ENCODE measurements at regions not wholly inside any gene's neighbourhood (a gene's known extent, or its start where the extent isn't known, plus 50 kb on each side); places are given as distances from the start of the nearest gene placed in this dataset.

GRCh38 chr7:52135403-52135802 lies 818.8 kb upstream of the COBL start:
- DNase-seq (peak in 2 of 3 donors; percentile 25 to 56), ATAC-seq (peak; percentile 34 to 92 (median 52))
- TF ChIP-seq, protein P1, sequence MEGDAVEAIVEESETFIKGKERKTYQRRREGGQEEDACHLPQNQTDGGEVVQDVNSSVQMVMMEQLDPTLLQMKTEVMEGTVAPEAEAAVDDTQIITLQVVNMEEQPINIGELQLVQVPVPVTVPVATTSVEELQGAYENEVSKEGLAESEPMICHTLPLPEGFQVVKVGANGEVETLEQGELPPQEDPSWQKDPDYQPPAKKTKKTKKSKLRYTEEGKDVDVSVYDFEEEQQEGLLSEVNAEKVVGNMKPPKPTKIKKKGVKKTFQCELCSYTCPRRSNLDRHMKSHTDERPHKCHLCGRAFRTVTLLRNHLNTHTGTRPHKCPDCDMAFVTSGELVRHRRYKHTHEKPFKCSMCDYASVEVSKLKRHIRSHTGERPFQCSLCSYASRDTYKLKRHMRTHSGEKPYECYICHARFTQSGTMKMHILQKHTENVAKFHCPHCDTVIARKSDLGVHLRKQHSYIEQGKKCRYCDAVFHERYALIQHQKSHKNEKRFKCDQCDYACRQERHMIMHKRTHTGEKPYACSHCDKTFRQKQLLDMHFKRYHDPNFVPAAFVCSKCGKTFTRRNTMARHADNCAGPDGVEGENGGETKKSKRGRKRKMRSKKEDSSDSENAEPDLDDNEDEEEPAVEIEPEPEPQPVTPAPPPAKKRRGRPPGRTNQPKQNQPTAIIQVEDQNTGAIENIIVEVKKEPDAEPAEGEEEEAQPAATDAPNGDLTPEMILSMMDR (IDR thresholded peaks at IDR 0.05) = no peak
- TF ChIP-seq POLR2A (IDR thresholded peaks at IDR 0.05) = no peak
- Histone ChIP-seq H3K9me3 (no peaks in the 10 kb centered on the region), H3K4me1 (no peaks in the 10 kb centered on the region), H3K4me3 (no peak overlapping the region), H3K27me3 (no peaks in the 10 kb centered on the region), H3K27ac (no peak overlapping the region), H3K36me3 (no peaks in the 10 kb centered on the region)
- intact Hi-C loops (cut with DNase I) = no loop called here

DNA sequence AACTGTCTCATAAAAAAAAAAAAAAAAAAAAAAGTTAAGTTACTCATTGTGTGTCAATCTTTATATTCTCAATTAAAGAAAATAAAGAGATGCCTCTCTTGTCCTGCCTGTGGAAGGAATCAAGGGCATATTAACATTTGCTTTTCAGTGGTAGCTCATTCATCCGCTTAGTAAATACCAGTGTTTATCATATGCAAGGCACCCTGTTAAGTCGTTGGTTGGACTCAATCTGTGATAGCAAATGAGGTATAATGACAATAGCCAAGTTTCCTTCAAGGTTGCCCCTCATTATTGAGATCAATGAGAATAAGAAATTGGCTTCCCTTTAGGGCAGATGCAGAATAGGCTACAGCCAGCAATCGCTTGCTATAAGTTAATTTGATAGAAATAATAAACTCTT lies 812.7 kb upstream of the COBL start:
- Histone ChIP-seq H3K27ac (no peak overlapping the region), H3K4me3 (no peak overlapping the region), H3K27me3 (no peaks in the 10 kb centered on the region), H3K36me3 (no peaks in the 10 kb centered on the region), H3K9me3 (no peaks in the 10 kb centered on the region), H3K4me1 (no peaks in the 10 kb centered on the region)
- ATAC-seq (no peak), DNase-seq (no peak)
- intact Hi-C loops (cut with DNase I) = no loop called here
- 61% methylated on average over 3 of the region's 3 CpGs for WGBS (ENCODE audit: insufficient coverage, low coverage, low lambda C conversion rate, missing lambda C conversion rate)
- TF ChIP-seq, protein P1 (IDR thresholded peaks at IDR 0.05) = no peak
- no peak for TF ChIP-seq POLR2A (IDR thresholded peaks at IDR 0.05)

- Histone ChIP-seq H3K27ac (no peak overlapping the region), H3K27me3 (no peaks in the 10 kb centered on the region), H3K9me3 (no peaks in the 10 kb centered on the region), H3K4me1 (no peaks in the 10 kb centered on the region), H3K36me3 (no peaks in the 10 kb centered on the region), H3K4me3 (no peak overlapping the region)
- TF ChIP-seq, protein P1 (IDR thresholded peaks at IDR 0.05) = no peak
- no peak for TF ChIP-seq POLR2A (IDR thresholded peaks at IDR 0.05)
- no peak for DNase-seq
- 31% methylated on average over 3 of the region's 3 CpGs for WGBS (ENCODE audit: insufficient coverage, low coverage, low lambda C conversion rate, missing lambda C conversion rate)
- no peak for ATAC-seq
- intact Hi-C loops (cut with DNase I) = no loop called here
These were observed 804.3 kb upstream of the COBL start for GRCh38 chr7:52120912-52121311.

- Histone ChIP-seq H3K27me3 (no peaks in the 10 kb centered on the region), H3K4me3 (no peak overlapping the region), H3K27ac (no peak overlapping the region), H3K4me1 (no peaks in the 10 kb centered on the region), H3K9me3 (no peaks in the 10 kb centered on the region), H3K36me3 (no peaks in the 10 kb centered on the region)
- DNase-seq = no peak
- no peak for ATAC-seq
- WGBS (ENCODE audit: insufficient coverage, low coverage, low lambda C conversion rate, missing lambda C conversion rate) = 18% methylated on average over 2 of the region's 2 CpGs
- TF ChIP-seq, protein P1 (IDR thresholded peaks at IDR 0.05) = no peak
- no peak for TF ChIP-seq POLR2A (IDR thresholded peaks at IDR 0.05)
- intact Hi-C loops (cut with DNase I) = no loop called here
These were observed 802.9 kb upstream of the COBL start for GRCh38 chr7:52119537-52119936.

DNA sequence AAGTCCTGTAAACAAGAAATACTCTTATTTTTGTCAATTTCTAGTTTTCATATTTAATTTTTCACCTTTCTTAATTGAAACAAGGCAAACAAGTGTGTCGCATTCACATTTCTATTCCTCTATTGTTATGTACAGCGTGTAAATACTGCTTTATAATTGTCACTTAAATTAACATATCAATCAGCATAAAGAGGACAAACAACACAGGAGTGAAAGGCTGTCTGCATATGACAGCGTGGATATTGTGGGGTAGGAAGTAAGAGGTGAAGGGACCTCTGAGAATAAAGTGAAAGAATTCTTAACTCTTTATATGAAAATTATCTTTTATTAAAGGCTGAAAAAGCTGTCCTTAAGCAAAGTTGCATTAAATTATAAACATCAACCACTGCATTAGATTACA lies 797.9 kb upstream of the COBL start:
- Histone ChIP-seq H3K4me1 (no peaks in the 10 kb centered on the region), H3K4me3 (no peak overlapping the region), H3K27ac (no peak overlapping the region), H3K36me3 (no peaks in the 10 kb centered on the region), H3K27me3 (no peaks in the 10 kb centered on the region), H3K9me3 (no peaks in the 10 kb centered on the region)
- intact Hi-C loops (cut with DNase I) = no loop called here
- WGBS (ENCODE audit: insufficient coverage, low coverage, low lambda C conversion rate, missing lambda C conversion rate) = 35% methylated on average over 3 of the region's 3 CpGs
- ATAC-seq = no peak
- TF ChIP-seq POLR2A (IDR thresholded peaks at IDR 0.05) = no peak
- TF ChIP-seq, protein P1 (IDR thresholded peaks at IDR 0.05) = no peak
- no peak for DNase-seq

All from right lobe of liver (tissue), 6 donors.